ENCODE measurements at regions not wholly inside any gene's neighbourhood (a gene's known extent, or its start where the extent isn't known, plus 50 kb on each side); places are given as distances from the start of the nearest gene placed in this dataset.

- Histone ChIP-seq H3K4me1 (ENCODE audit: control insufficient read depth in 2 of 2, insufficient read depth in 1 of 2, low read depth in 1 of 2, low read length in 2 of 2) (peaks cover 4% of the 10 kb centered on the region in 2 donors), H3K27me3 (ENCODE audit: control insufficient read depth in 3 of 3, insufficient read depth in 3 of 3, low read depth in 1 of 3, low read length in 3 of 3) (no peaks in the 10 kb centered on the region), H2BK5ac (ENCODE audit: low read length) (no peak overlapping the region), H3K79me1 (ENCODE audit: low read depth, low read length) (no peaks in the 10 kb centered on the region), H2BK120ac (ENCODE audit: low read depth, low read length) (no peak overlapping the region), H3K23ac (ENCODE audit: low read depth, low read length, poor library complexity) (no peak overlapping the region), H3K4ac (ENCODE audit: low read length) (no peak overlapping the region), H3K4me2 (ENCODE audit: insufficient read depth, low read length, poor library complexity, severe bottlenecking) (no peak overlapping the region), H3K36me3 (replicated peaks in 1 of 2; ENCODE audit: control insufficient read depth in 2 of 2, insufficient read depth in 2 of 2, low read length in 2 of 2) (no peaks in the 10 kb centered on the region), H2BK12ac (ENCODE audit: low read length) (no peak overlapping the region), H4K91ac (ENCODE audit: low read depth, low read length, poor library complexity) (no peak overlapping the region), H3K9ac (ENCODE audit: low read depth, low read length, poor library complexity) (no peak overlapping the region), H3K4me3 (ENCODE audit: low read length in 2 of 2) (no peak overlapping the region), H3K14ac (ENCODE audit: low read length) (no peak overlapping the region), H3K9me3 (replicated peaks in 1 of 2; ENCODE audit: control insufficient read depth in 2 of 2, insufficient read depth in 1 of 2, low read depth in 1 of 2, low read length in 2 of 2) (peaks cover 0 to 6% of the 10 kb centered on the region in 2 donors), H4K8ac (ENCODE audit: low read depth, low read length) (no peak overlapping the region), H2BK15ac (ENCODE audit: low read length) (no peak overlapping the region), H3K18ac (ENCODE audit: low read length) (no peak overlapping the region), H3K27ac (replicated peaks; ENCODE audit: low read length) (no peak overlapping the region), H2AFZ (ENCODE audit: low read length) (no peak overlapping the region), H2AK5ac (ENCODE audit: low read depth, low read length) (no peak overlapping the region)
- no CpG with 5 or more reads among the region's 3 CpGs for WGBS, 2 donors (ENCODE audit: extremely low coverage in 2 of 2, insufficient read length in 2 of 2, insufficient replicate concordance in 1 of 2)
- DNase-seq (ENCODE audit: low spot score): no peak
These were observed 946.0 kb downstream of the IGSF11 start for GRCh38 chr3:118088696-118089095.

GRCh38 chr3:118089563-118089962 lies 945.1 kb downstream of the IGSF11 start:
- no CpG with 5 or more reads among the region's 1 CpG for WGBS, 2 donors (ENCODE audit: extremely low coverage in 2 of 2, insufficient read length in 2 of 2, insufficient replicate concordance in 1 of 2)
- Histone ChIP-seq H2BK12ac (ENCODE audit: low read length) (no peak overlapping the region), H2AFZ (ENCODE audit: low read length) (no peak overlapping the region), H3K4me3 (ENCODE audit: low read length in 2 of 2) (no peak overlapping the region), H3K18ac (ENCODE audit: low read length) (no peak overlapping the region), H2BK15ac (ENCODE audit: low read length) (no peak overlapping the region), H3K4me1 (ENCODE audit: control insufficient read depth in 2 of 2, insufficient read depth in 1 of 2, low read depth in 1 of 2, low read length in 2 of 2) (peaks cover 4% of the 10 kb centered on the region in 2 donors), H3K27ac (replicated peaks; ENCODE audit: low read length) (no peak overlapping the region), H4K91ac (ENCODE audit: low read depth, low read length, poor library complexity) (no peak overlapping the region), H3K23ac (ENCODE audit: low read depth, low read length, poor library complexity) (no peak overlapping the region), H3K9ac (ENCODE audit: low read depth, low read length, poor library complexity) (no peak overlapping the region), H3K4ac (ENCODE audit: low read length) (no peak overlapping the region), H3K14ac (ENCODE audit: low read length) (no peak overlapping the region), H3K27me3 (ENCODE audit: control insufficient read depth in 3 of 3, insufficient read depth in 3 of 3, low read depth in 1 of 3, low read length in 3 of 3) (no peaks in the 10 kb centered on the region), H2BK5ac (ENCODE audit: low read length) (no peak overlapping the region), H2AK5ac (ENCODE audit: low read depth, low read length) (no peak overlapping the region), H3K36me3 (replicated peaks in 1 of 2; ENCODE audit: control insufficient read depth in 2 of 2, insufficient read depth in 2 of 2, low read length in 2 of 2) (no peaks in the 10 kb centered on the region), H3K79me1 (ENCODE audit: low read depth, low read length) (no peaks in the 10 kb centered on the region), H2BK120ac (ENCODE audit: low read depth, low read length) (no peak overlapping the region), H4K8ac (ENCODE audit: low read depth, low read length) (no peak overlapping the region), H3K9me3 (replicated peaks in 1 of 2; ENCODE audit: control insufficient read depth in 2 of 2, insufficient read depth in 1 of 2, low read depth in 1 of 2, low read length in 2 of 2) (peaks cover 0 to 6% of the 10 kb centered on the region in 2 donors), H3K4me2 (ENCODE audit: insufficient read depth, low read length, poor library complexity, severe bottlenecking) (no peak overlapping the region)
- no peak for DNase-seq (ENCODE audit: low spot score)

- no peaks in the 10 kb centered on the region for H3K27me3 ChIP-seq (ENCODE audit: control insufficient read depth in 3 of 3, insufficient read depth in 3 of 3, low read depth in 1 of 3, low read length in 3 of 3)
- no CpG with 5 or more reads among the region's 2 CpGs for WGBS, 2 donors (ENCODE audit: extremely low coverage in 2 of 2, insufficient read length in 2 of 2, insufficient replicate concordance in 1 of 2)
These were observed 937.4 kb downstream of the IGSF11 start for GRCh38 chr3:118097226-118097625.

GRCh38 chr3:118097660-118098059 lies 937.0 kb downstream of the IGSF11 start:
- Histone ChIP-seq H2BK12ac (ENCODE audit: low read length) (no peak overlapping the region), H2BK15ac (ENCODE audit: low read length) (no peak overlapping the region), H3K4me1 (ENCODE audit: control insufficient read depth in 2 of 2, insufficient read depth in 1 of 2, low read depth in 1 of 2, low read length in 2 of 2) (peaks cover 0 to 3% of the 10 kb centered on the region in 2 donors), H3K27ac (replicated peaks; ENCODE audit: low read length) (no peak overlapping the region), H2BK120ac (ENCODE audit: low read depth, low read length) (no peak overlapping the region), H3K36me3 (replicated peaks in 1 of 2; ENCODE audit: control insufficient read depth in 2 of 2, insufficient read depth in 2 of 2, low read length in 2 of 2) (no peaks in the 10 kb centered on the region), H4K8ac (ENCODE audit: low read depth, low read length) (no peak overlapping the region), H3K18ac (ENCODE audit: low read length) (no peak overlapping the region), H4K91ac (ENCODE audit: low read depth, low read length, poor library complexity) (no peak overlapping the region), H3K9ac (ENCODE audit: low read depth, low read length, poor library complexity) (no peak overlapping the region), H2AFZ (ENCODE audit: low read length) (no peak overlapping the region), H3K79me1 (ENCODE audit: low read depth, low read length) (no peaks in the 10 kb centered on the region), H3K4ac (ENCODE audit: low read length) (no peak overlapping the region), H3K9me3 (replicated peaks in 1 of 2; ENCODE audit: control insufficient read depth in 2 of 2, insufficient read depth in 1 of 2, low read depth in 1 of 2, low read length in 2 of 2) (peaks cover 0 to 6% of the 10 kb centered on the region in 2 donors), H3K4me3 (ENCODE audit: low read length in 2 of 2) (no peak overlapping the region), H3K27me3 (ENCODE audit: control insufficient read depth in 3 of 3, insufficient read depth in 3 of 3, low read depth in 1 of 3, low read length in 3 of 3) (no peaks in the 10 kb centered on the region), H2BK5ac (ENCODE audit: low read length) (no peak overlapping the region), H3K14ac (ENCODE audit: low read length) (no peak overlapping the region), H3K23ac (ENCODE audit: low read depth, low read length, poor library complexity) (no peak overlapping the region), H3K4me2 (ENCODE audit: insufficient read depth, low read length, poor library complexity, severe bottlenecking) (no peak overlapping the region), H2AK5ac (ENCODE audit: low read depth, low read length) (no peak overlapping the region)
- no peak for DNase-seq (ENCODE audit: low spot score)
- WGBS, 2 donors (ENCODE audit: extremely low coverage in 2 of 2, insufficient read length in 2 of 2, insufficient replicate concordance in 1 of 2): no CpG with 5 or more reads among the region's 1 CpG

More at GRCh38 chr3:118097226-118097625, 937.4 kb downstream of the IGSF11 start:
- Histone ChIP-seq H3K36me3 (replicated peaks in 1 of 2; ENCODE audit: control insufficient read depth in 2 of 2, insufficient read depth in 2 of 2, low read length in 2 of 2) (no peaks in the 10 kb centered on the region), H3K4me2 (ENCODE audit: insufficient read depth, low read length, poor library complexity, severe bottlenecking) (no peak overlapping the region), H4K8ac (ENCODE audit: low read depth, low read length) (no peak overlapping the region), H3K18ac (ENCODE audit: low read length) (no peak overlapping the region), H3K4me3 (ENCODE audit: low read length in 2 of 2) (no peak overlapping the region), H2AK5ac (ENCODE audit: low read depth, low read length) (no peak overlapping the region), H3K23ac (ENCODE audit: low read depth, low read length, poor library complexity) (no peak overlapping the region), H2AFZ (ENCODE audit: low read length) (no peak overlapping the region), H3K14ac (ENCODE audit: low read length) (no peak overlapping the region), H3K9ac (ENCODE audit: low read depth, low read length, poor library complexity) (no peak overlapping the region), H2BK120ac (ENCODE audit: low read depth, low read length) (no peak overlapping the region), H3K4ac (ENCODE audit: low read length) (no peak overlapping the region), H3K79me1 (ENCODE audit: low read depth, low read length) (no peaks in the 10 kb centered on the region), H3K27ac (replicated peaks; ENCODE audit: low read length) (no peak overlapping the region), H3K9me3 (replicated peaks in 1 of 2; ENCODE audit: control insufficient read depth in 2 of 2, insufficient read depth in 1 of 2, low read depth in 1 of 2, low read length in 2 of 2) (peaks cover 0 to 6% of the 10 kb centered on the region in 2 donors), H3K4me1 (ENCODE audit: control insufficient read depth in 2 of 2, insufficient read depth in 1 of 2, low read depth in 1 of 2, low read length in 2 of 2) (peaks cover 0 to 3% of the 10 kb centered on the region in 2 donors), H2BK12ac (ENCODE audit: low read length) (no peak overlapping the region), H2BK15ac (ENCODE audit: low read length) (no peak overlapping the region), H2BK5ac (ENCODE audit: low read length) (no peak overlapping the region), H4K91ac (ENCODE audit: low read depth, low read length, poor library complexity) (no peak overlapping the region)
- DNase-seq (ENCODE audit: low spot score): no peak

Measured in neuronal stem cell (in vitro differentiated cells).